SJCRH30 (cell line): ENCODE measurements at regions not wholly inside any gene's neighbourhood (a gene's known extent, or its start where the extent isn't known, plus 50 kb on each side); places are given as distances from the start of the nearest gene placed in this dataset.
"Not testable (repeated sequence)": the region's sequence is repeated elsewhere in the genome, so short reads cannot be mapped to it uniquely, and the experiment has no call there.

ENCODE experiments used
- DNase-seq, 2 experiments: peaks; one replicate each; pipeline ENCODE4 v3.0.0-alpha.2; 2015 to 2020
- H3K27ac ChIP-seq: fragments of 250-450 bp; sonication (Bioruptor Pico); 2 replicates; pipeline ENCODE4 v1.5.1; 2020; ENCODE audit warnings: mild to moderate bottlenecking, moderate library complexity
- H3K27me3 ChIP-seq: fragments of 250-450 bp; sonication (Bioruptor Pico); 2 replicates; pipeline ENCODE4 v1.5.1; 2020; ENCODE audit warnings: mild to moderate bottlenecking, moderate library complexity
- H3K36me3 ChIP-seq: fragments of 250-450 bp; sonication (Bioruptor Pico); 2 replicates; pipeline ENCODE4 v1.5.1; 2020; ENCODE audit warnings: mild to moderate bottlenecking, moderate library complexity
- H3K4me1 ChIP-seq: fragments of 250-450 bp; sonication (Bioruptor Pico); 2 replicates; pipeline ENCODE4 v1.5.1; 2020; ENCODE audit warnings: mild to moderate bottlenecking, moderate library complexity
- H3K4me3 ChIP-seq: fragments of 250-450 bp; sonication (Bioruptor Pico); 2 replicates; pipeline ENCODE4 v1.5.1; 2020; ENCODE audit warnings: mild to moderate bottlenecking, moderate library complexity
- H3K9me3 ChIP-seq: fragments of 250-450 bp; sonication (Bioruptor Pico); replicated peaks from 2 replicates; pipeline ENCODE4 v1.5.1; 2020; ENCODE audit warnings: mild to moderate bottlenecking, moderate library complexity

DNA sequence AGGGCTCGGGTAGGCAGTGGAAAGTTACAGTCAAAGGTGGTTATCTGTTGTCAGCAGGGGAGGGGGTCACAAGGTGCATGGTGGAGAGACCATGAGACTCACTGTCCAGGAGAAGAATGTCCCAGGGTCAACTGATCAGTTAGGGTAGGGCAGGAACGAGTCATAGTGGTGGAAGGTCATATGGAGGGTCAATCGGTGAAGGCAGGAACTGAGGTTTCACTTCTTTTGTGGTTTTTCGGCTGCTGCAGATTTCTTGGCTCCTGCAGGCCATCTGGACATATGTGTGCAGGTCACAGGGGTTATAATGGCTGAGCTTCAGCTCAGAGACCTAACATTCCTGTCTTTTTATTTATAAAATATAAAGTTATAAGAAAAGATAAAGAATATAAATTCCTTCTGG, 506.2 kb upstream of the ROBO2 start:
- H3K9me3 ChIP-seq, H3K27me3 ChIP-seq, H3K4me1 ChIP-seq, H3K36me3 ChIP-seq, DNase-seq, H3K27ac ChIP-seq, H3K4me3 ChIP-seq: not testable (repeated sequence)

DNA sequence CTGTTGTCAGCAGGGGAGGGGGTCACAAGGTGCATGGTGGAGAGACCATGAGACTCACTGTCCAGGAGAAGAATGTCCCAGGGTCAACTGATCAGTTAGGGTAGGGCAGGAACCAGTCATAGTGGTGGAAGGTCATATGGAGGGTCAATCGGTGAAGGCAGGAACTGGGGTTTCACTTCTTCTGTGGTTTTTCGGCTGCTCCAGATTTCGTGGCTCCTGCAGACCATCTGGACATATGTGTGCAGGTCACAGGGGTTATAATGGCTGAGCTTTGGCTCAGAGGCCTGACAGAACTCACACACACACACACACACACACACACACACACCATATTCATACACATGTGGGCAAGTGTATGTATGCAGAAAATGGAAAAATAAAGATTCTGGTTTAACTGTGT, 502.0 kb upstream of the ROBO2 start:
- H3K27ac ChIP-seq, H3K4me1 ChIP-seq, H3K9me3 ChIP-seq, H3K27me3 ChIP-seq, DNase-seq, H3K36me3 ChIP-seq, H3K4me3 ChIP-seq: not testable (repeated sequence)

DNA sequence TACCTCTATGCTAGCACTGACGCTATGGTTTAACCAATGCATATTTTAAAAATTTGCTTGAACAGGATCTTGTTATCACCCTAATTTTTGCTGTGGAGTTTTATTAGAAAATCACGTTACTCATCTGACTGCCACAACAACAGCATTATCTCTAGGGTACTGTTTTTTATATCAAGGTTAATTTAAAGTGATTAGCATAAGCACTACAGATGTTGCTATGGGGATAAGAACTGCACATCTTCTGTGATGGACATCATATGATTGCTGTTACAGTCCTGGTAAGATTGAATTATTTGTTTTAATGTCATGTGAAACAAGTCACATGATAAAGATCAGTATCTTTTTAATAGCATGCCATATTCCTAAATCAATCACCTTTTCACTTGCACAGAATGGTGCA, 492.2 kb upstream of the ROBO2 start:
- Histone ChIP-seq H3K4me3 (no peak overlapping the region), H3K9me3 (no peaks in the 10 kb centered on the region), H3K27me3 (no peaks in the 10 kb centered on the region), H3K36me3 (no peaks in the 10 kb centered on the region), H3K4me1 (no peaks in the 10 kb centered on the region), H3K27ac (no peak overlapping the region)
- no peak for DNase-seq

DNA sequence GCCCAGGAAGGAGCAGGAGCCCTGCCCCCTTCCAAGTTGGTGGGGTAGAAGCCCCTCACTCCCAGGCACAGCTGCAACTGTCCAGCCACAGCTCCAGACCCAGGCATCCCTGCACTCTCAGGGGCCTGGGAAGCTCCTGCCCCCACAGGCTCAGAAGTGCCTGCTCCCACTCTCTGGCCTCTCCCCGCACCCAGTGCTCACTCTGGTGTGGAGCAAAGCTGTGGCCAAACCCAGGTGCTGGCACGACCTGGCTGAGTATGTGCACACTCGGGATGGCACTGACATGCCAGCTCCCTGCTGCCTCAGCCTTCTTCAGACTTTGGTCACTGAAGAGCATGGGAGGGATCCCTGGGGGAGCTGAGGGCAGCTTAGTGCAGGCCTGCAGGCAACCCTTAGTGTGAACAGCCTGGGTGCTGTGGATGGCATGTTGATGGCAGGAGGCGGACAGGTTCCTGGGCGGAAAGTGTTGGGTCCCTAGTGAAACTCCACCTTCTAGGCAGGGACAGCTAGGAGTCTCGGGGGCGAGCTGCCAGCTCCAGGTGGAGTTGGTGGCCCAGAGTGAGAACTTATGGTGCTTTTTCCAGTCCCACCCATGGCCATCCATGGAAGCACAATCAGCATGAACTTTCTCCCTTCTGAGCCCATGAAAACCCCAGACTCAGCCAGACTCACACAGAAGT, 489.2 kb upstream of the ROBO2 start:
- no peak for DNase-seq
- no peaks in the 10 kb centered on the region for H3K27me3 ChIP-seq
- H3K9me3 ChIP-seq = no peaks in the 10 kb centered on the region

DNA sequence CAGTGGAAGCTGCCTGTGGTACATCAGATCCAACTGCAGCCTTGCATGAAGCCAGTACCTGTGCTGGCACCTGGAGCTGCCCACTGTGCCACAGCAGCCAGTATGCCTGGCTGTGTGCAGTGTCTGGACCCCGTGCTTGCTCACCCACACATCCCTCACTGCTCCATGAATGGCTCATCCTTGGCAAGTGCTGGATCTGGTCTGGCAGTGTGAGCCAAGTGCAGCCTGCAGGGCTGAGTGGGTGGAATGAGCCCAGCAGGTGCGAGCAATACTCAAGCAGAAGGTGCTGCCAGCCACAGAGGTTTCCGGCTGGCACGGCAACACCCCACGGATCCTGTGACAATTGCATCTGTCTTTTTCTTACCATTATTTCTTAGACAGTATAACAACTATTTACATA, 488.2 kb upstream of the ROBO2 start:
- Histone ChIP-seq H3K9me3 (no peaks in the 10 kb centered on the region), H3K27ac (no peak overlapping the region), H3K27me3 (no peaks in the 10 kb centered on the region), H3K4me1 (no peaks in the 10 kb centered on the region), H3K4me3 (no peak overlapping the region), H3K36me3 (no peaks in the 10 kb centered on the region)
- DNase-seq = no peak

More for the DNA sequence above, 489.2 kb upstream of the ROBO2 start:
- Histone ChIP-seq H3K36me3 (no peaks in the 10 kb centered on the region), H3K4me3 (no peak overlapping the region), H3K27ac (no peak overlapping the region), H3K4me1 (no peaks in the 10 kb centered on the region)

DNA sequence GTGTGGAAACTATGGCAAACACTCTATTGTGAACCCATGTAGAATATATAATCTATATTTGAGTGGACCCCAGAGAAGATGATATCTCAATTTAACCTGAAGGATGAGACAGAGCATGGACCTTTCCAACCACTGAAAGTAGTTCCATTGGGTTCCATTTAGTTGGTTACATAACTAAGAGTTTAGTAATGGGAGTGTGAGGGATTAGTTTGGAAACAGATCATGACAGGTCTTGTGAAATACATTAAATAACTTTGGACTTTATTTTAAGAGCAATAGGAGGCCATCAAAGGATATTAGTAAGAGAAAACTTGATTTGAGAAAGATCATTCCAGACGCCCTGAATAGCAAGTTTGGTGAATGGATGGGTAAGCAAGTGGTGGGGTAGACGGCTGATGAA, 487.2 kb upstream of the ROBO2 start:
- DNase-seq = no peak

DNA sequence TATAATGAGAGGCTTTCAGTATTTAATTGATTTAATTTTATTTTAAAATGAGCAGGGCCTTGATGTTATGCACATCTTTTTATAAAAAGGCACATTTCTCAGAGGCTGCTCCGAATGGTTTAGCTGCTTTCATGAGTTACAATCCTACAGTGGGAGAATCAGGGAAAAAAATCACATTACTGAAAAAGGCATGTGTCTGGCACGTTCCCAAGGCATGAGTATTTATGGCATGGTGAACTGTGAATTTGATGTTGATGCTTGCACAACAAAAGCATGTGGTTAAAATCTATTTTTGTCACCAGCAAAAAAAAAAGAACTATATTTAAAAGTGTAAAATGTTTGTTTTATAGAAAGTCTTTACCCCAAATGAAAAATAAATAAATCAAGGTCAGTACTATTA, 485.2 kb upstream of the ROBO2 start:
- DNase-seq = peak in 1 of 2 experiments; percentile 5
- Histone ChIP-seq H3K27ac (no peak overlapping the region), H3K4me1 (no peaks in the 10 kb centered on the region), H3K27me3 (no peaks in the 10 kb centered on the region), H3K4me3 (no peak overlapping the region), H3K36me3 (no peaks in the 10 kb centered on the region), H3K9me3 (no peaks in the 10 kb centered on the region)

More for the DNA sequence above, 487.2 kb upstream of the ROBO2 start:
- H3K4me1 ChIP-seq = no peaks in the 10 kb centered on the region
- H3K27me3 ChIP-seq = no peaks in the 10 kb centered on the region
- H3K27ac ChIP-seq = no peak overlapping the region
- H3K9me3 ChIP-seq = no peaks in the 10 kb centered on the region
- H3K4me3 ChIP-seq = no peak overlapping the region
- H3K36me3 ChIP-seq = no peaks in the 10 kb centered on the region

DNA sequence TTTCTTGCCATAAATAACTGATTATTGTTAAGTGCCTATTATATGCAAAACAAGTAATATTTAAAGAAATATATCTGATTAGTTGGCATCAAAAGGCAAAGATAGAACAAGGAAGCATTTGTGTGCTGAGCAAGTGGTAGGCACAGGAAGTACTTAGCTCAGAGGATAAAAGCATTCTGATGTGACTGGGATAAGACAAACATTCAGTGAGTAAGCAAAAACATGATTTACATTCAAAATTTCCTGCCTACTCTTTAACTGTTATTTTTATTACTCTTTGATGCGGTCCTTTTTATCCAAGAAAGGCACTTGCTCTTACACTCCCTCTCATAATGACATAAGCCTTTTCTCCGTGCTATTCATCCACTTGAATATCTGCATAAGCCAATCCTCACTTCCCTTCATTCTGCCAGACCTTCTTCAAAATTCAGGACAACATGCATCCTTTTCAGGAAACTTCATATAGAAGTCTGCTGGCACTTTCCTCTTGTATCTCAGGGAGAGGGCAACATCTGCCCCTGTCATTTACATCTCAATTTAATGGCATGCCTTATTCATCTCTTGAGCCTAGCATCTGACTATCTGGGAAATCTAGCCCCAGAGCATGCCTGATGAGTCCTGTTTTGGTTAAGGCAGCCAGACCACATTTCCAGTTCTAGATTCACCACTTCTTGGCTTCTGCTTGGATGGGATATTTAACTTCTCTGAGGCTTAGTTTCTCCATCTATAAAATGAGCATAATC, 478.2 kb upstream of the ROBO2 start:
- Histone ChIP-seq H3K9me3 (no peaks in the 10 kb centered on the region), H3K4me1 (peaks cover 5% of the 10 kb centered on the region), H3K36me3 (no peaks in the 10 kb centered on the region), H3K27ac (peak overlapping the region; percentile 68), H3K4me3 (peak overlapping the region; percentile 22), H3K27me3 (no peaks in the 10 kb centered on the region)
- DNase-seq = peak; percentile 72 to 88

DNA sequence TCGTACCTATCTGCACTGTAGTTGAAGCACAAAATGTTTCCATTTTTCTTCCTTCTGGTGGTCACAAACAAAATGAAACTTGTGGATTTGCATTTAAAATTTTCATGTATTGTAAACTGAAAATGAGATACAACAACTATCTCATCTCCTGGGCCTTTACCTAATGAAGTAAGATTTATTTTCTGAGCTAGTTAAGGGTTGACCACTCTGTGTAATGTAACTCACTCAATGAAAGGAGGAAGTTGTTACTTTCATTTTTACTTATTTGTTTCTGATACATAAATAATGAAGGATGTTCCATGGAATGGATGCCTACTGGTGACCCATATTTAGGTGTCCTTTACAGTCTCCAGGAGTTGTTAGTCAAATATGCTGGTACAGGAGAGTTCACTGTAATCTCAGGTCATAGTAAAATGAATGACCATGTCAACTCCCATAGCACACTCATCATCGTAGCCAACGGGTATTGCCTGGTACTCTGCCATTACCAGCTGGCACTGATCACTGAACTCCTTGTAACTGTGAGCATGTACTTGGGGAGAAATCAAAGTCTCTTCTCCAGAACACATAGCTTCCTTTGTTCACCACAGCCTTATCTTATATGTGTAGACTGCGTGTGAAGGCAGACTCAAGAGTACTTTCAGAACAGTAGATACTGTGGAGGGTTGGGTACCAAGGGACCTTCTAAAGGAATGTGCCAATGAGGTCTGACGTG, 474.2 kb upstream of the ROBO2 start:
- Histone ChIP-seq H3K4me1 (peaks cover 5% of the 10 kb centered on the region), H3K27me3 (no peaks in the 10 kb centered on the region), H3K36me3 (no peaks in the 10 kb centered on the region), H3K4me3 (no peak overlapping the region), H3K27ac (no peak overlapping the region), H3K9me3 (no peaks in the 10 kb centered on the region)
- DNase-seq = no peak

DNA sequence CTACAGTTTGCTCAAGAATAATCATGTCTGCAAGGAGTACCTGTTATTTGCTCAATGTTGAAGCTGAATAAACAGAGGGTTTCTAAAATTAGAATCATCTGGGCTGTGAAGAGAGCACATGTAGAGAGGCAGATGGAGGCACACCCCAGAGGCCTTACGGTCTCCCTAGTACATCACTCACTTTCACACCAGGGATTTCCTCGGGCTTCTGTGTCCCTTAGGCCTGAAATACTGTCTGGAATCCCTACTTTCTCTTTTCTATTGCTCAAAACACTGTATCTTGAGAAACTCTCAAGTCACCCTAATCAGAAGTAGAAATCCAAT, 473.7 kb upstream of the ROBO2 start:
- H3K4me1 ChIP-seq = peaks cover 3% of the 10 kb centered on the region
- no peaks in the 10 kb centered on the region for H3K36me3 ChIP-seq
- no peak overlapping the region for H3K27ac ChIP-seq
- H3K4me3 ChIP-seq = no peak overlapping the region
- no peak for DNase-seq
- no peaks in the 10 kb centered on the region for H3K9me3 ChIP-seq
- H3K27me3 ChIP-seq = no peaks in the 10 kb centered on the region

DNA sequence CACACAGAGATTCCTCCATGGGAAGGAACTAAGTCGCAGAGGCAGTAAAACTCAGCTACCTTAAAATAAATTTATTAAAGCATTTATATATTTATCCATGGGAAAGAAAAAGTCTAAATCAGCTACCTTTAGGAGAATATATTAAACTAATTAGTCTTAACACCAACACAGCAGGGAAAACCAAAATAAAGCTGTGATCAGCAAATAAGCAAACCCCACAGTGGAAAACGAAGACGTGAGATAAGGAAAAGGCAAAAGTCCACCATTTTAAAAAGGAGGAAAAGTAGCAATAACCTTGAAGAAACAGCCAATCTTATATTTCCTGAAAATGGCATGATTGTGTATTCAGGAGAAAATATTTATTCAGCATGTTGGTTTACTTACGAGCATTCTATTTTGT, 473.0 kb upstream of the ROBO2 start:
- Histone ChIP-seq H3K27ac (no peak overlapping the region), H3K9me3 (no peaks in the 10 kb centered on the region), H3K4me3 (no peak overlapping the region), H3K36me3 (no peaks in the 10 kb centered on the region), H3K27me3 (no peaks in the 10 kb centered on the region), H3K4me1 (no peaks in the 10 kb centered on the region; the same call in 1 of the 2 replicates)
- DNase-seq = no peak

DNA sequence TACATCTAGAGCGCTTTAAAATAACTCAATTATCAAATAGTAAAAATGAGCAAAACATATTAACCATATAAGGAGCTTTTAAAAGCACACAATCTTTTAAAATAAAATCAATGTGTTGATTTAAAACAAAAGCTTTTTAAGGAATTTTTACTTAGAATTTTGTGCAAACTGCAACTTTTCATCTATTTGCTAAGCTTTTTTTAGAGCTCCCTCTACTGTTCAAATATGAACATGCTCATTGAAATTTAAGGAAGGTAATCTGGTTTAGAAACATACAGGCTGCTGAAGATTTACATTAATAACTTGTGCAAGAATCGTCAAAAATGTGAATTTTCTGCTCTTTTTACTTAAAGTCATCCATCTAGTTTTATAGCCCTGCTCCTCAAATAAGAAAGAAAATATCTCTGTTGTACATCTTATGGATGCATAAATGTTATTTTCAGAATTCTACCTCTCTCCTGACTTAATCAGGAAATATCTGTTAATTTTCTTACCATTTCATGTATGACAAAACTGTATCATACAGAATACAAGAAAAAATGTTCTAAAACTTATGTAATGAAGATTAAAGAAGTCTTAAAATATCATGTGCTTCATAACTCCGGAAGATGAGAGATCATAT, 469.4 kb upstream of the ROBO2 start:
- Histone ChIP-seq H3K36me3 (no peaks in the 10 kb centered on the region), H3K4me3 (no peak overlapping the region), H3K27me3 (no peaks in the 10 kb centered on the region), H3K27ac (no peak overlapping the region), H3K9me3 (no peaks in the 10 kb centered on the region), H3K4me1 (no peaks in the 10 kb centered on the region)
- DNase-seq = peak in 1 of 2 experiments; percentile 37

DNA sequence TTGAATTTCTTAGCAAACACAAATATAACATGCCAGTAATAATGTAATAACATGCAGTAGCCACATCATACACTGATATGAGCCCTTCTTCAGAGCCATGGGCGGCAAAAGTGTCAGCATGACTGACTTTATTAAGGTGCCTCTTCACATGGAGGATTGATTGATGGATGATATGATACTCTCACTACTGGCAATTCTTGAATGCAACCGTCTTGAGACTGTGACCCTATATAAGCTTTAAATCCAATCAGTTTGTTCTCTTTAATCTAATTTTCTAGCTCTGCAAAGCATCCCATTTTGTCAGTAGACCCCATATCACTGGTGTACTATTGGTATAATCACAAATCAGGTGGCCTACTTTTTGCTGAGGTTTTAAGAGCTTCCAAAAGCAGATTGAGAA, 463.7 kb upstream of the ROBO2 start:
- no peak overlapping the region for H3K27ac ChIP-seq
- no peaks in the 10 kb centered on the region for H3K36me3 ChIP-seq
- H3K9me3 ChIP-seq = no peaks in the 10 kb centered on the region
- no peak overlapping the region for H3K4me3 ChIP-seq
- no peaks in the 10 kb centered on the region for H3K4me1 ChIP-seq
- no peak for DNase-seq
- H3K27me3 ChIP-seq = no peaks in the 10 kb centered on the region

DNA sequence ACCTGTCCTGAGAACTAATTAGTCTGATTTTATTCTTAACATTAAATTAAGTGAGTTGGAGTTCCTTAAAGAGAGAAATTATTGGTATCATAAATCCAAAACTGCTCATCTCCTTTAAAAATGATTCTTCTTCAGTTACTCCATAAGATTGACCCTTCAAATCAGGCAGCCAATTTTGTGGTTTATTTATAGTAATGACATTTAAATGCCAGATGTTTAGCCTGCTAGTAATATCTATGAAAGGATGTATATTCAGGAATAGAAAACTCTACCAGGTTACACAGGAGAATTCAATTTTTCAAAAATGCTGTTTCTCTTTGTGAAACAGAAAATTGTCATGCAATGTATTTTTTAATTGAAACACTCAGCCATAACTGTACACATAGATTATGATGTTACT, 457.8 kb upstream of the ROBO2 start:
- no peaks in the 10 kb centered on the region for H3K9me3 ChIP-seq
- H3K4me1 ChIP-seq = no peaks in the 10 kb centered on the region
- no peaks in the 10 kb centered on the region for H3K36me3 ChIP-seq
- no peak overlapping the region for H3K4me3 ChIP-seq
- H3K27ac ChIP-seq = no peak overlapping the region
- no peak for DNase-seq
- H3K27me3 ChIP-seq = no peaks in the 10 kb centered on the region
